Progenitor cell of endocrine pancreas (in vitro differentiated cells): ENCODE measurements at regions not wholly inside any gene's neighbourhood (a gene's known extent, or its start where the extent isn't known, plus 50 kb on each side); places are given as distances from the start of the nearest gene placed in this dataset.

Source experiments
- DNase-seq: peaks from one replicate; pipeline ENCODE4 v3.0.0; 2021; ENCODE audit warnings: low spot score; ENCODE audit not compliant: unreplicated experiment
- H3K27ac Mint-ChIP-seq: 2 replicates; pipeline ENCODE4 v1.8.0; 2021; ENCODE audit warnings: mild to moderate bottlenecking, moderate library complexity, mixed read lengths
- H3K27me3 Mint-ChIP-seq: 2 replicates; pipeline ENCODE4 v1.8.0; 2021; ENCODE audit warnings: mixed read lengths
- H3K36me3 Mint-ChIP-seq: 2 replicates; pipeline ENCODE4 v1.8.0; 2022; ENCODE audit warnings: mixed read lengths; ENCODE audit not compliant: insufficient read depth
- H3K4me1 Mint-ChIP-seq: 2 replicates; pipeline ENCODE4 v1.8.0; 2021; ENCODE audit warnings: low read depth, mixed read lengths
- H3K4me3 Mint-ChIP-seq: 2 replicates; pipeline ENCODE4 v1.8.0; 2021; ENCODE audit warnings: low read depth, mild to moderate bottlenecking, moderate library complexity, mixed read lengths
- H3K9me3 Mint-ChIP-seq: 2 replicates; pipeline ENCODE4 v1.8.0; 2021; ENCODE audit warnings: low read depth, mixed read lengths
- CTCF ChIP-seq: fragments of 200-600 bp; sonication (generic); IDR thresholded peaks from one replicate; pipeline ENCODE4 v1.5.0; 2021; ENCODE audit warnings: antibody characterized with exemption, mild to moderate bottlenecking; ENCODE audit not compliant: unreplicated experiment

DNA sequence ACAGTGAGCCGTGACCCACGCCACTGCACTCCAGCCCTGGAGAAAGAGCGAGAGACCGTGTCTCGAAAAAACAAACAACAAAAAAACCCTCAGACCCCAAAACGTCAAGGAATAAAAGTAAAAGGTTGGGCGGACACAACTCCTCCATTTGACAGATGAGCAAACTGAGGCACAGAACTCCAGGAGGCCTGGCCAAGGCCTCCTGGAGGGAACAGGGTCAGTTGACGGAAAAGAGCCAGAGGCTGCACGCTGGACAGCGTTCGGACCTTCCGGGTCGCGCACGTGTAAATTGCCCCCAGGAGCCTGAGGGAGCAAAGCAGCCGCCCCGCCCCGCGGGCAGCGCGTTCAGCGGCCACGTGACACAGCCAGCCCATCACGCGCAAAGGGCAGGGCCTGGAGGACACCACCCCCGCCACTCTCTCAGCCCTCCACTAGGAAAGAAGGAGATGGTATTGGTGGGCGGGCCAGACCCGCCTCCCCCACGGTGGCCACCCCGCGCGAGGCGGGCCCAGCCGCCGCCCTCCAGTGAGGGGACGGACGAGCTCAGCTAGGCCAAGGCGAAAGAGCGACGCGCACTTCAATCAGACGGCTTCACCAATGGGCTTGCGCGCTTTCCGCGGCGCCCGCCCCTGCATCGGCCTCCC lies 81.5 kb downstream of the PTPDC1 start:
- Mint-ChIP-seq H3K4me3 (peak overlapping the region; percentile 66), H3K4me1 (peaks cover 31% of the 10 kb centered on the region), H3K36me3 (no peaks in the 10 kb centered on the region), H3K9me3 (no peaks in the 10 kb centered on the region), H3K27me3 (no peaks in the 10 kb centered on the region), H3K27ac (peak overlapping the region; percentile 91)
- DNase-seq = peak; percentile 94
- TF ChIP-seq CTCF = no peak

DNA sequence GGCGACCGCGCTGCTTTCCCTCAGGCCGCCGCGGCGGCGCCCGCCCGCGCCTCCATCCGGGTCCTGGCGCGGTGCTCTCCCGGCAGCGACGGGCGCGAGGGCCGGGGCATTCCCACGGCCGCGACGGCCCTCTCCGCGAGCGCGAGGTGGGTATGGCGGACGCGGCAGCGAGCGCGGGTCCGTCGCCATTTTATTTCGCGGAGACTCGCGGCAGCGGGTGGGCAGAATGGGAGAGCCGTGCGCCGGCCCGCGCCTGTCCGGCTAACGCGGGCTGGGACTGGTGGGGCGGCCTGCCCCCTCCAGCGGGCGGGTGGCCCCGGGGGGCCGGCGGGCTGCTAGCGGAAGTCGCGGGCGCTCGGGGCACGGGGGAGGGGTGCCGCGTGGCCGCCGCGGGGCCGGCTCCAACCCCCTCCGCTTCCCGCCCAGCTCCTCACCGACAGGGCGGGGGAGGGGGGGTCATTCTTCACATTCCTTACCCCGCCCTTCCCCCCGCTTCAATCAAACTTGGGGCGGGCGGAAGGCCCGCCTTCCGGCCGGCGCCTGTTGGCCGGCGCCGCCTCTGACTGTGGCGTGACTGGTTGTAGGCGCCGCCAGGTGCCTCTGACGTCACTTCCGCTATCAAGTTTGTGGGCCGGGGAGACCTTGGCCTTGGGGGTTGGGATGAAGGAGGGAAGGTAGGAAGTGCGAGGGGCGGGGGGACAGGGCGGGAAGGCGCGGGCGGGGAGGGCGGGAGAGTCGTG lies 82.1 kb downstream of the PTPDC1 start:
- Mint-ChIP-seq H3K27ac (peak overlapping the region; percentile 98), H3K9me3 (no peaks in the 10 kb centered on the region), H3K36me3 (no peaks in the 10 kb centered on the region), H3K4me1 (peaks cover 26% of the 10 kb centered on the region), H3K27me3 (no peaks in the 10 kb centered on the region), H3K4me3 (peak overlapping the region; percentile 95)
- TF ChIP-seq CTCF = peak; percentile 27
- DNase-seq = peak; percentile 94

GRCh38 chr9:94166976-94167346 lies 82.7 kb downstream of the PTPDC1 start:
- Mint-ChIP-seq H3K27me3 (no peaks in the 10 kb centered on the region), H3K27ac (peak overlapping the region; percentile 98), H3K9me3 (no peaks in the 10 kb centered on the region), H3K4me1 (peaks cover 26% of the 10 kb centered on the region), H3K36me3 (no peaks in the 10 kb centered on the region), H3K4me3 (peak overlapping the region; percentile 95)
- DNase-seq = no peak
- no peak for TF ChIP-seq CTCF

- H3K27ac Mint-ChIP-seq = peak overlapping the region; percentile 98
- DNase-seq = no peak
- H3K4me1 Mint-ChIP-seq = peaks cover 26% of the 10 kb centered on the region
- no peak for TF ChIP-seq CTCF
- H3K9me3 Mint-ChIP-seq = no peaks in the 10 kb centered on the region
- no peaks in the 10 kb centered on the region for H3K36me3 Mint-ChIP-seq
- H3K27me3 Mint-ChIP-seq = no peaks in the 10 kb centered on the region
- peak overlapping the region; percentile 95 for H3K4me3 Mint-ChIP-seq
Observed at GRCh38 chr9:94167376-94167890, 83.2 kb downstream of the PTPDC1 start.

- Mint-ChIP-seq H3K9me3 (no peaks in the 10 kb centered on the region), H3K27me3 (no peaks in the 10 kb centered on the region), H3K27ac (peak overlapping the region; percentile 98), H3K4me3 (peak overlapping the region; percentile 95), H3K36me3 (no peaks in the 10 kb centered on the region), H3K4me1 (peaks cover 30% of the 10 kb centered on the region)
- TF ChIP-seq CTCF = no peak
- no peak for DNase-seq
Observed at GRCh38 chr9:94168203-94169000, 84.1 kb downstream of the PTPDC1 start.
